Spleen (tissue), 11 donors: ENCODE measurements at regions not wholly inside any gene's neighbourhood (a gene's known extent, or its start where the extent isn't known, plus 50 kb on each side); places are given as distances from the start of the nearest gene placed in this dataset.
"Not testable (repeated sequence)": the region's sequence is repeated elsewhere in the genome, so short reads cannot be mapped to it uniquely, and the experiment has no call there.

ENCODE experiments used
- DNase-seq: peaks from one replicate; pipeline ENCODE4 v3.0.0-alpha.2; 2020
- H3K27ac ChIP-seq, 8 donors: fragments of 200-600 bp; sonication (generic) in 7 of 8; 1 replicate in 4 of 8; 2 replicates in 4 of 8; pipeline versions ENCODE4 v1.5.0 to v1.8.0; 2016 to 2021; ENCODE audit warnings: inconsistent platforms in 4 of 8, mild to moderate bottlenecking in 4 of 8, moderate library complexity in 1 of 8
- H3K27me3 ChIP-seq, 7 donors: fragments of 200-600 bp; sonication (generic) in 6 of 7; replicated peaks in 1 of 7; 1 replicate in 4 of 7; 2 replicates in 3 of 7; pipeline versions ENCODE4 v1.5.0 to v1.8.0; 2016 to 2021; ENCODE audit warnings: inconsistent platforms in 3 of 7, mild to moderate bottlenecking in 1 of 7
- H3K36me3 ChIP-seq, 6 donors: fragments of 200-600 bp; sonication (generic) in 5 of 6; 1 replicate in 4 of 6; 2 replicates in 2 of 6; pipeline versions ENCODE4 v1.5.0 to v1.8.0; 2016 to 2021; ENCODE audit warnings: inconsistent platforms in 2 of 6
- H3K4me1 ChIP-seq, 6 donors: fragments of 200-600 bp; sonication (generic) in 5 of 6; 1 replicate in 3 of 6; 2 replicates in 3 of 6; pipeline versions ENCODE4 v1.5.0 to v1.8.0; 2016 to 2021; ENCODE audit warnings: inconsistent platforms in 3 of 6
- H3K4me3 ChIP-seq, 8 donors: fragments of 200-600 bp; sonication (generic) in 7 of 8; 1 replicate in 4 of 8; 2 replicates in 4 of 8; pipeline versions ENCODE4 v1.5.0 to v1.8.0; 2016 to 2021; ENCODE audit warnings: inconsistent platforms in 4 of 8, mild to moderate bottlenecking in 4 of 8, moderate library complexity in 2 of 8
- H3K9me3 ChIP-seq, 8 donors: fragments of 200-600 bp; sonication (generic) in 7 of 8; 1 replicate in 4 of 8; 2 replicates in 4 of 8; pipeline versions ENCODE4 v1.5.0 to v1.8.0; 2016 to 2021; ENCODE audit warnings: inconsistent platforms in 4 of 8
- CTCF ChIP-seq, 11 experiments: fragments of 200-600 bp in 7 of 11; fragments of 450-650 bp in 4 of 11; sonication (generic) in 4 of 11; IDR thresholded peaks in 8 of 11; conservative IDR thresholded peaks in 3 of 11; 1 replicate in 7 of 11; 2 replicates in 4 of 11; pipeline versions ENCODE4 v1.4.0 to v1.8.0; 2016 to 2021; ENCODE audit warnings: antibody characterized with exemption in 11 of 11, inconsistent platforms in 4 of 11, mild to moderate bottlenecking in 1 of 11
- POLR2A ChIP-seq, 3 donors: fragments of 450-650 bp; IDR thresholded peaks; one replicate each; pipeline ENCODE4 v1.5.1; 2017; ENCODE audit warnings: antibody characterized with exemption in 3 of 3, mild to moderate bottlenecking in 1 of 3
- POLR2AphosphoS5 ChIP-seq, 3 donors: sonication (generic); formaldehyde crosslinking; IDR thresholded peaks; one replicate each; pipeline ENCODE4 v1.5.1; 2017; ENCODE audit warnings: antibody characterized with exemption in 3 of 3
- WGBS, 5 donors: extraction: QIAGEN DNeasy Blood & Tissue Kit in 3 of 5; methylation state at CpG; one replicate each; pipeline versions ENCODE4 v1.1.5 to v1.1.7; 2013 to 2018; 5-methylcytosine and 5-hydroxymethylcytosine counted together
- intact Hi-C: fragments of 100-400 bp; cut with DNase I; formaldehyde crosslinking; loops from one replicate; pipeline ENCODE4 v1.15.0; 2023; ENCODE audit warnings: low total_unique reads
- donor health status: healthy with polysubstance abuse.
- donor health status: DM: no; HTN: no; CAD: no; lungs with moderate emphysema.
- donor health status: DM: no; HTN: no; CAD: no.
- donor health status: Bipolar disorder and iron deficiency.
- donor health status: healthy.
- donor health status: DM: no; HTN: no; CAD: no.
- donor health status: DM: yes; HTN: yes; CAD: no.

- H3K9me3 ChIP-seq, result no peaks in the 10 kb centered on the region
- TF ChIP-seq POLR2A (IDR thresholded peaks at IDR 0.05), result no peak
- no peaks in the 10 kb centered on the region for H3K36me3 ChIP-seq
- peaks cover 0 to 4% (median 0%) of the 10 kb centered on the region in 7 donors for H3K27me3 ChIP-seq
- H3K4me3 ChIP-seq, result no peak overlapping the region
- peaks cover 0 to 25% (median 12%) of the 10 kb centered on the region in 6 donors for H3K4me1 ChIP-seq
- DNase-seq, result no peak
- WGBS, 5 donors, result 76 to 92% (median 87%) methylated on average over 4 of the region's 4 CpGs
- H3K27ac ChIP-seq, result no peak overlapping the region
- intact Hi-C loops, result no loop called here
Observed at GRCh38 chr6:44038543-44039065, 88.6 kb downstream of the MRPL14 start.

- Histone ChIP-seq H3K27ac (no peak overlapping the region), H3K27me3 (peaks cover 0 to 4% (median 0%) of the 10 kb centered on the region in 7 donors), H3K9me3 (no peaks in the 10 kb centered on the region), H3K36me3 (no peaks in the 10 kb centered on the region), H3K4me1 (peaks cover 0 to 25% (median 12%) of the 10 kb centered on the region in 6 donors), H3K4me3 (no peak overlapping the region)
- WGBS, 5 donors, result 89 to 94% (median 92%) methylated on average over 13 of the region's 13 CpGs
- no peak for TF ChIP-seq POLR2AphosphoS5 (IDR thresholded peaks at IDR 0.05)
- peak; percentile 62 for DNase-seq
- intact Hi-C loops, result no loop called here
Observed at GRCh38 chr6:44037847-44038542, 89.3 kb downstream of the MRPL14 start.

- intact Hi-C loops, H3K27me3 ChIP-seq, H3K36me3 ChIP-seq, H3K4me3 ChIP-seq, DNase-seq, H3K9me3 ChIP-seq, H3K27ac ChIP-seq: not testable (repeated sequence)
- WGBS, 5 donors, result 74 to 95% (median 89%) methylated on average over 9 of the region's 9 CpGs
- H3K4me1 ChIP-seq, result peaks cover 0 to 25% (median 11%) of the 10 kb centered on the region in 6 donors
Observed at GRCh38 chr6:44037276-44037675, 90.0 kb downstream of the MRPL14 start.

- no peak overlapping the region for H3K4me3 ChIP-seq
- no peaks in the 10 kb centered on the region for H3K36me3 ChIP-seq
- WGBS, 5 donors, result 75 to 89% (median 82%) methylated on average over 9 of the region's 9 CpGs
- intact Hi-C loops, result no loop called here
- no peaks in the 10 kb centered on the region for H3K9me3 ChIP-seq
- TF ChIP-seq POLR2A (IDR thresholded peaks at IDR 0.05) (no peak), CTCF (IDR thresholded peaks at IDR 0.05 in 8 of 11, conservative IDR thresholded peaks at IDR 0.05 in 3 of 11) (no peak), POLR2AphosphoS5 (IDR thresholded peaks at IDR 0.05) (no peak)
- no peak for DNase-seq
- H3K4me1 ChIP-seq, result peaks cover 0 to 25% (median 11%) of the 10 kb centered on the region in 6 donors
- peaks cover 0 to 4% (median 0%) of the 10 kb centered on the region in 7 donors for H3K27me3 ChIP-seq
- no peak overlapping the region for H3K27ac ChIP-seq
Observed at GRCh38 chr6:44036699-44037101, 90.6 kb downstream of the MRPL14 start.

- Histone ChIP-seq H3K36me3 (no peaks in the 10 kb centered on the region), H3K27me3 (peaks cover 0 to 4% (median 0%) of the 10 kb centered on the region in 7 donors), H3K4me1 (peaks cover 0 to 25% (median 11%) of the 10 kb centered on the region in 6 donors), H3K4me3 (no peak overlapping the region), H3K27ac (no peak overlapping the region), H3K9me3 (no peaks in the 10 kb centered on the region)
- no peak for DNase-seq
- WGBS, 5 donors, result 86 to 100% (median 90%) methylated on average over 2 of the region's 2 CpGs
- no peak for TF ChIP-seq POLR2AphosphoS5 (IDR thresholded peaks at IDR 0.05)
- TF ChIP-seq POLR2A (IDR thresholded peaks at IDR 0.05), result no peak
- intact Hi-C loops, result no loop called here
Observed at GRCh38 chr6:44036196-44036595, 91.1 kb downstream of the MRPL14 start.

GRCh38 chr6:44035621-44036020 is 91.6 kb downstream of the MRPL14 start:
- no peaks in the 10 kb centered on the region for H3K36me3 ChIP-seq
- peaks cover 0 to 25% (median 11%) of the 10 kb centered on the region in 6 donors for H3K4me1 ChIP-seq
- no peak for DNase-seq
- no peak for TF ChIP-seq CTCF (IDR thresholded peaks at IDR 0.05 in 8 of 11, conservative IDR thresholded peaks at IDR 0.05 in 3 of 11)
- no peak for TF ChIP-seq POLR2A (IDR thresholded peaks at IDR 0.05)
- TF ChIP-seq POLR2AphosphoS5 (IDR thresholded peaks at IDR 0.05), result no peak
- no peaks in the 10 kb centered on the region for H3K9me3 ChIP-seq
- no peak overlapping the region for H3K27ac ChIP-seq
- no peak overlapping the region for H3K4me3 ChIP-seq
- H3K27me3 ChIP-seq, result peaks cover 0 to 4% (median 0%) of the 10 kb centered on the region in 7 donors
- intact Hi-C loops, result no loop called here
- 42 to 60% (median 49%) methylated on average over 3 of the region's 3 CpGs for WGBS, 5 donors
